Fibroblast of villous mesenchyme (primary cell): ENCODE measurements at regions not wholly inside any gene's neighbourhood (a gene's known extent, or its start where the extent isn't known, plus 50 kb on each side); places are given as distances from the start of the nearest gene placed in this dataset.

ENCODE experiments used
- DNase-seq: peaks from one replicate; pipeline ENCODE4 v3.0.0-alpha.2; 2010; ENCODE audit warnings: low read depth
- H3K4me3 ChIP-seq: 2 replicates; pipeline ENCODE4 v1.5.1; 2011; ENCODE audit warnings: low read depth, mild to moderate bottlenecking, low read length
- CTCF ChIP-seq: IDR thresholded peaks from 2 replicates; pipeline ENCODE4 v1.5.1; 2012; ENCODE audit warnings: low read depth, mild to moderate bottlenecking, low read length; ENCODE audit not compliant: insufficient read depth

- no peak for TF ChIP-seq CTCF
- H3K4me3 ChIP-seq: no peak overlapping the region
- peak; percentile 78 for DNase-seq
Observed at GRCh38 chr9:114733816-114734215, 51.8 kb upstream of the TEX48 start.

- TF ChIP-seq CTCF: no peak
- H3K4me3 ChIP-seq: no peak overlapping the region
- DNase-seq: no peak
Observed at GRCh38 chr9:114732823-114733222, 50.8 kb upstream of the TEX48 start.
